ENCODE measurements at regions not wholly inside any gene's neighbourhood (a gene's known extent, or its start where the extent isn't known, plus 50 kb on each side); places are given as distances from the start of the nearest gene placed in this dataset.

- H3K4me1 ChIP-seq (ENCODE audit: control insufficient read depth in 1 of 2, insufficient read depth in 2 of 2, low read length in 2 of 2), result peaks cover 14 to 22% of the 10 kb centered on the region in 2 donors
- Mint-ChIP-seq H3K4me1 (peaks cover 41% of the 10 kb centered on the region), H3K9me3 (no peaks in the 10 kb centered on the region), H3K27me3 (ENCODE audit: low read depth in 3 of 3) (no peaks in the 10 kb centered on the region), H3K27ac (no peak overlapping the region), H3K36me3 (no peaks in the 10 kb centered on the region), H3K4me3 (no peak overlapping the region)
- no peak overlapping the region for H3K4me2 ChIP-seq (replicated peaks; ENCODE audit: extremely low read depth, low read length, poor library complexity, severe bottlenecking)
- intact Hi-C loops (cut with micrococcal nuclease), result no loop called here
- H3K79me2 ChIP-seq (ENCODE audit: insufficient read depth, low read length), result no peaks in the 10 kb centered on the region
- no peak overlapping the region for H3K9ac ChIP-seq (ENCODE audit: insufficient read depth, low read length, poor library complexity, severe bottlenecking)
- no peak overlapping the region for H2AFZ ChIP-seq (ENCODE audit: insufficient read depth, low read depth, low read length, poor library complexity, severe bottlenecking)
- H3K9me3 ChIP-seq (replicated peaks in 1 of 2; ENCODE audit: control insufficient read depth in 1 of 2, insufficient read depth in 1 of 2, low read length in 2 of 2), result no peaks in the 10 kb centered on the region
- no peak overlapping the region for H3K27ac ChIP-seq (ENCODE audit: low read depth in 1 of 2, low read length in 2 of 2)
- no CpG with 5 or more reads among the region's 1 CpG for WGBS (ENCODE audit: insufficient coverage)
- no peak overlapping the region for H3K4me3 ChIP-seq (replicated peaks in 1 of 3; ENCODE audit: low read depth in 2 of 3, low read length in 3 of 3)
- H3K36me3 ChIP-seq (replicated peaks in 1 of 2; ENCODE audit: control insufficient read depth in 1 of 2, insufficient read depth in 2 of 2, low read length in 2 of 2), result no peaks in the 10 kb centered on the region
- no peaks in the 10 kb centered on the region for H3K27me3 ChIP-seq (ENCODE audit: control insufficient read depth in 2 of 2, insufficient read depth in 2 of 2, low read length in 2 of 2)
- TF ChIP-seq, protein P1, sequence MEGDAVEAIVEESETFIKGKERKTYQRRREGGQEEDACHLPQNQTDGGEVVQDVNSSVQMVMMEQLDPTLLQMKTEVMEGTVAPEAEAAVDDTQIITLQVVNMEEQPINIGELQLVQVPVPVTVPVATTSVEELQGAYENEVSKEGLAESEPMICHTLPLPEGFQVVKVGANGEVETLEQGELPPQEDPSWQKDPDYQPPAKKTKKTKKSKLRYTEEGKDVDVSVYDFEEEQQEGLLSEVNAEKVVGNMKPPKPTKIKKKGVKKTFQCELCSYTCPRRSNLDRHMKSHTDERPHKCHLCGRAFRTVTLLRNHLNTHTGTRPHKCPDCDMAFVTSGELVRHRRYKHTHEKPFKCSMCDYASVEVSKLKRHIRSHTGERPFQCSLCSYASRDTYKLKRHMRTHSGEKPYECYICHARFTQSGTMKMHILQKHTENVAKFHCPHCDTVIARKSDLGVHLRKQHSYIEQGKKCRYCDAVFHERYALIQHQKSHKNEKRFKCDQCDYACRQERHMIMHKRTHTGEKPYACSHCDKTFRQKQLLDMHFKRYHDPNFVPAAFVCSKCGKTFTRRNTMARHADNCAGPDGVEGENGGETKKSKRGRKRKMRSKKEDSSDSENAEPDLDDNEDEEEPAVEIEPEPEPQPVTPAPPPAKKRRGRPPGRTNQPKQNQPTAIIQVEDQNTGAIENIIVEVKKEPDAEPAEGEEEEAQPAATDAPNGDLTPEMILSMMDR (IDR thresholded peaks at IDR 0.05), result no peak
- H4K20me1 ChIP-seq (ENCODE audit: insufficient read depth, low read length), result no peaks in the 10 kb centered on the region
- DNase-seq, result no peak
Observed at GRCh38 chr1:80918380-80918779, 882.4 kb upstream of the ADGRL2 start.

GRCh38 chr1:80917826-80918225, 882.9 kb upstream of the ADGRL2 start:
- Histone ChIP-seq H4K20me1 (ENCODE audit: insufficient read depth, low read length) (no peaks in the 10 kb centered on the region), H3K27me3 (ENCODE audit: control insufficient read depth in 2 of 2, insufficient read depth in 2 of 2, low read length in 2 of 2) (no peaks in the 10 kb centered on the region), H3K4me3 (replicated peaks in 1 of 3; ENCODE audit: low read depth in 2 of 3, low read length in 3 of 3) (no peak overlapping the region), H3K79me2 (ENCODE audit: insufficient read depth, low read length) (no peaks in the 10 kb centered on the region), H3K36me3 (replicated peaks in 1 of 2; ENCODE audit: control insufficient read depth in 1 of 2, insufficient read depth in 2 of 2, low read length in 2 of 2) (no peaks in the 10 kb centered on the region), H2AFZ (ENCODE audit: insufficient read depth, low read depth, low read length, poor library complexity, severe bottlenecking) (no peak overlapping the region), H3K4me1 (ENCODE audit: control insufficient read depth in 1 of 2, insufficient read depth in 2 of 2, low read length in 2 of 2) (peaks cover 14 to 22% of the 10 kb centered on the region in 2 donors), H3K4me2 (replicated peaks; ENCODE audit: extremely low read depth, low read length, poor library complexity, severe bottlenecking) (no peak overlapping the region), H3K27ac (ENCODE audit: low read depth in 1 of 2, low read length in 2 of 2) (no peak overlapping the region), H3K9ac (ENCODE audit: insufficient read depth, low read length, poor library complexity, severe bottlenecking) (no peak overlapping the region), H3K9me3 (replicated peaks in 1 of 2; ENCODE audit: control insufficient read depth in 1 of 2, insufficient read depth in 1 of 2, low read length in 2 of 2) (no peaks in the 10 kb centered on the region)
- Mint-ChIP-seq H3K27me3 (ENCODE audit: low read depth in 3 of 3) (no peaks in the 10 kb centered on the region), H3K27ac (no peak overlapping the region), H3K4me3 (no peak overlapping the region), H3K4me1 (peaks cover 41% of the 10 kb centered on the region), H3K36me3 (no peaks in the 10 kb centered on the region), H3K9me3 (no peaks in the 10 kb centered on the region)
- TF ChIP-seq, protein P1 (IDR thresholded peaks at IDR 0.05), result no peak
- DNase-seq, result no peak
- intact Hi-C loops (cut with micrococcal nuclease), result no loop called here
- WGBS (ENCODE audit: insufficient coverage), result no CpG with 5 or more reads among the region's 2 CpGs
